AG20443 (cell line): ENCODE measurements at regions not wholly inside any gene's neighbourhood (a gene's known extent, or its start where the extent isn't known, plus 50 kb on each side); places are given as distances from the start of the nearest gene placed in this dataset.

ENCODE experiments used
- DNase-seq: peaks from one replicate; pipeline ENCODE4 v3.0.0; 2012; ENCODE audit warnings: low spot score, mixed read lengths

DNA sequence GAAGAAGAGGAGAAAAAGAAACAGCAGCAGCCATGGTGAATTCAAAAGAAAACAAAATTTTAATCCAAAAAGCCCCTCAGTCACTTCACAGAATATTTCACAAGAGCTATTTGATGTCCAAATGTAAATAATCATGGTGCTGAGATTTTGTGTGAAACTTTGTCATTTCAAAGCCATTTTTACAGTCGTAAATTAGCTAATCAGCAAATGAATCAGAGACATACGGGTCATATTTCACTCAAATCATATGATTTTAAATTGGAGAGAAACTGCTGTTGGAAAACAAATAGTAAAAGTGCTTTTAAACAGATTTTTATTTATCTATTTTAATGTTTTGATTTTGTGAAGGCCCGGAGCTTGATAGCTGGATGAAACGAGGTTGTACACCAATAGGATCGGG lies 101.4 kb upstream of the SMIM23 start:
- DNase-seq: no peak

DNA sequence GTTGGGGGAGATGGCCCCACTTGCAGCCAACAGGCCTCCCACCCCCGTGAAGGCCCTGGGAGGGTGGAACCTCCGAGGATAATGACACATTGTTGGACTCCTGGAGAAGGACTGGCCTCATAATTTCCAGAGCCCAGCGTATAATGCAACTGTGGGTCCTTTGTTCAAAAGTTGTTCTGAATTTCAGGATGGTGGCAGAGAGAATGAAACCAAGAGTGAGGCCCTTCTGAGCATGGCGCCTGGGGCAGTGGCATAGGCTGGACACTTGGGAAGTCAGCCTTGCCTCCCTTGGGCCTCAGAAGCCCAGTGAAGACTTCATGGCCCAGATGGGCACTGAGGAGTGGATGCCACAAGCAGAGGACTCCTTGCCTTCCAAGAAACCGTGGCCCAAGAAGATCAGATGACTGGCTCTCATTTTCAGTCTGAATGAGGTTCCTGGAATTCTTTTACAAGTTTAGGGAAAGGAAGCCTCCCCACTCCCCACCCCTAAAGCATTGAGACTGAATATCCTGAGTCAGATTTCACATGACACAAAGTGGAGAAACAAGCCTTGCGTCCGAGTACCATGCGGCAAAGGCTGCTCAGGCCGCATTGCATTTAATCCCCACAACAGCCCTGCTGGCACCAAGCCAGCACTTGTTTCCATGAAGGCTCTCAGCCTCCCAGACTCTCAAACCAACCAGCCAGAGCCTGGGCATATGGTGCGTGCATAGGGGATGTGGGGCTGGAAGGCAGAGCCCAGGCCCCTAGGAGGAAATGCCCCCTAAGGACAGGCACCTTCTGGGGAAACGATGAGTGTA lies 96.7 kb upstream of the SMIM23 start:
- no peak for DNase-seq

DNA sequence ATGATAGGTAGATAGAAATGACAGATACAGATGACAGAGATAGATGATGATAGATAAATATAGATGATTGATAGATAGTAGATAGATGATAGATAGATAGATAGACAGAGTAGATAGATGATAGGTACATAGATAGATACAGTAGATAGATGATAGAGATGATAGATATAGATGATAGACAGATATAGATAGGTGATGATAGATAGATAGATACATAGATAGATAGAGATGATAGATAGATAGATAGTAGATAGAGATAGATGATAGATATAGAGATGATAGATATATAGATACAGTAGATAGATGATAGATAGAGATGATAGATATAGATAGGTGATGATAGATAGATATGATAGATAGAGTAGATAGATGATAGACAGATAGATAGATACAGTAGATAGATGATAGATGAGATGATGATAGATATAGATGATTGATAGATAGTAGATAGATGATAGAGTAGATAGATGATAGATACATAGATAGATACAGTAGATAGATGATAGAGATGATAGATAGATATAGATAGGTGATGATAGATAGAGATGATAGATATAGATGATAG lies 95.7 kb upstream of the SMIM23 start:
- DNase-seq: no peak

DNA sequence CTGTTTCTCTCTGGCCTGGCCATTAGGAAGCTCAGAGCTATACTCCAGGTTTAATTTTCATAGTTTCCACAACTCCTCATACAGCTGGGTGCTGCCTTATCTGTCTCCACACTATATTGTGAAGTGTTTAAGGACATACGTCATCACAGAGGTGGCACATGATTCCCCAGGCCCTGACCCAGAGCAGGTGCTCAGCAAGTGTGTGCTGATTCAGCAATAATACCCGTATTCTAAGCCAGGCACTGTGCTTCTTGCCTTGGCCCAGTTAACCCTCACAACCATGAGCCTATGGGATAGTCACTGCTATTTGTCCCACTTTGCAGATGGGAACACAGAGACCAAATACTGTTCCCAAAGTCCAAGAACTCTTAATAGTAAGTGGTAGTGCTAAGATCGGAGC lies 93.5 kb upstream of the SMIM23 start:
- DNase-seq: no peak

DNA sequence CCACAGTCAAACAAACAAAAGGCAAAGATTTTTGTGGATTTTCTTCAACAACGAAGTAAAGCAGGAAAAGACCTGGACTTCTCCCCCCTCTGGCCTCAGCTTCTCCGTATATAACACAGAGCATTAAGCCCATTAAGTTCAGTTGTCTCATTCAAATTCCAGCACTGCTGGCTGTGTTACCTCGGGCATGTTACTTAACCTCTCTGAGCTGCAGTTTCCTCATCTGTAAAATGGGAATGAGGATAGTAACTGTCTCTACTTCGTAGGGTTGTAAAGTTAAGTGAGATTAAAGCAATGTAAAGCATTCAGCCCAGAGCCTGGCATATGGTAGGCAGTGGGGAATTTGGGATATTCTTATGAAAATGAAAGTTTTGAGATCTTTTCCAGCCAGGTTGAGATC lies 92.7 kb upstream of the SMIM23 start:
- no peak for DNase-seq

DNA sequence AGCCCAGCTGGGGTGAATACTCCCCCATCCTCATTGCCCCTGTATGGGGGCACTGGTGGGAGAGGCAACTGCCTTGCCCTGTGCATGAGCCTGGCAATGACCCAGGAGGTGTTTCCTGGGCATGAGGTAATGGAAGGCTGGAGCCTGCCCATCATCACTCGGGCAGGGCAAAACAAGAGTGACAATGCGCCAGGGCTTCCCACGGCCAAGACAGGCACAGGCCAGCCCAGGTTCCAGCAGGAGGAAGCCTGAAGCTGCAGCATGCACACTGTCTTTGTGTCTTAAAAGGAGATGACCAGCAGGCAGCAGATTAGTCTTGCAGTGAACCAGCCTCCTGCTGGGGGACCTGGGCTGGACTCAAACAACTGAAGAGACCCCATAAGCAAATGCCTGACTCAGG lies 92.2 kb upstream of the SMIM23 start:
- no peak for DNase-seq

DNA sequence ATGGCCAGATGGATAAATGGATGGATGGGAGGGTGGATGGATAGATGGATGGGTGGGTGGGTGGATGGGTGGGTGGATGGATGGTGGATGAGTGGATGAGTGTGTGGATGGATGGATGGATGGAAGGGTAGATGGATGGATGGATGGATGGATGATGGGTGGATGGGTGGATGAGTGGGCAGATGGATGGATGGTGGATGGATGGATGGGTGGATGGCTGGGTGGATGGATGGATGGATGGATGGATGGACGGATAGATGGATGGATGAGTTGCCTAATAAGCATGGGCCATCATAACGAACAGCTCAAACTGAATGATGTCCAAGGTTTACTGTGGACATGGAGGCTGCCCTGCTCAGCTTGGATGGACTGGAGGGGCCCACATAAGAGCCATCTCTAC lies 89.8 kb upstream of the SMIM23 start:
- DNase-seq: no peak

DNA sequence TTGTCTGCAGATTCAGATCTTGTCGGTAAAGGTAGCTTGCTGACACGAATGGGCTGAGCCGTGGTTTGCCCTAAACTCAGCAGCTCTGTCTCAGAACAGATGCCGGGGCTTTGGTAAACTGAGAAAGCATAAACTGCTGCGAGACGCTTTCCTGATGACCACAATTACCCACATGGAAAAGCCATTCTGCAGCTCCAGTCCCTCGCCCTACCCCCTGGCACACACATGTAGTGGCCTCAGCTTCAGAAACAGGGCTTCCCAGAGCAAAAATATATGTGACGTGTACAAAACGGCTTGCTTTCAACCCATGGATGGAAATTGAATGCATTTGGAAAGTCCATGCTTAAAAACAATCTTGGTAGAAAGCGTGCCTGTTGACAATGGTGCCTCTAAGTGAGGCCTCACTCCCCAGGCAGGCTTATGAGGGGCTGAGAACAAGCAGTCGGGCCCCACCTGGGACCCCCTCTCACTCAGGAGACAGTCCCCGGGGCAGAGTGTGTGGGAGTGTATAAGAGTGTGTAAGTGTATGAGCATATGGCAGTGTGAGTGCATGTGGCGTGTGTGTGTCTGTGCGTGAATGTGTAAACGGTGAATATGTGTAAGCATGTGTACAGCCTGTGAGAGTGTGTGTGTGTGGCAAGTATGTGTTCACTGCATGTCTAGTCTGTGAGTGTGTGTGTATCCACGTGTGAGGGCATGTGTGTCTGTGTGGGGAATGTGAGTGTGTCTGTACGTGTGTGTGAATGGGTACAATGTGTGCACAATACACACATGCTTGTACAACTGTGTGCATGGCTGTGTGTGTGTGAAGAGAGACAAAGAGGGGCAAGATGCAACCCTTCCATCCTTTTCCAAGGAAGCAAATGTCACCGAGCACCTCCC lies 88.2 kb upstream of the SMIM23 start:
- no peak for DNase-seq

DNA sequence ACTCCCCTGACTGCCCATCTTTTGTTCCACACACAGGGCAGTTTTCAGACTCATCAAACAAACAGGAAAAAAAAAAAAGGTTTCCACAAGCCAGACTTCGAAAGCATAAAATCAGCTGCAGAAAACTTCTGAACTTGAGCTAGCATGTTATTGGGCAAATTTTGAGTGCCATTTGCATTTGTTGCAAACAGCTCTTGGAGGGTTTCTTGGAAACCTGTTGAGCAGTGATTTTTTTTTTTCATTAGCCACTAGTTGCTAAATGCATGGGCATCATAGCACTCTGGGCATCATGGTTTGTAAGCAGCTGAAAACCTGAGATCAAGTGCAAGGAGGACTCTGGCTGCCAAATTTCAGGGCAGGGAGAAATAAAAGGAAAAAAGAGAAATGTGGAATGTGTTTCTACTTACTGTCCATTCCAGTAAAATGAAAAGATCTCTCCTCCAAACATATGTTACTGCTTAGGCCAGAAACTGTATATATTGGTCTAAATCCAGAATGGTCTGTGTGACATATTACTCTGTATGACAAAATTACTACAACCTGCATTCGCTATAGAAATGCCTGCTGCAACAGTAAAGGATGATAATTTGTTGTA lies 85.2 kb upstream of the SMIM23 start:
- DNase-seq: no peak

DNA sequence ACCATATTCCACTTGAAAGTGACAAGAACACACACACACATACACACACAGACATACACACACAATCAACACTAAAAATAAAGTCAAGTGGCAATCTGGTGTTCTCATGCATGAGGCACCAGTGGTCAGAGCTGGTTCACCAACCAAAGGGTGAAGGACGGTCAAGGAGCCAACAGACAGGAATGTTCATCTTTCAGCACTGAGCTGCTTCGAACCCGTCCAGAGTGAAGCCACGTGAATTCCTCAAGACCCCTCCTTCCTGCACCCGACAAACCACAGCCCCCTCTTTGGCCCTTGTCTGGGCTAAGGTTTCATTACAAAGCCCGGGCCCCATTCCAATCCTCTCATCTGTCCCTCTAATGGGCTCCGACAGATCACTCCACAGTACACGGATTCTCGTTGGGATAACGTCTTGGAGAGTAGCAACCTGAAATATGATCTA lies 84.5 kb upstream of the SMIM23 start:
- DNase-seq: no peak

DNA sequence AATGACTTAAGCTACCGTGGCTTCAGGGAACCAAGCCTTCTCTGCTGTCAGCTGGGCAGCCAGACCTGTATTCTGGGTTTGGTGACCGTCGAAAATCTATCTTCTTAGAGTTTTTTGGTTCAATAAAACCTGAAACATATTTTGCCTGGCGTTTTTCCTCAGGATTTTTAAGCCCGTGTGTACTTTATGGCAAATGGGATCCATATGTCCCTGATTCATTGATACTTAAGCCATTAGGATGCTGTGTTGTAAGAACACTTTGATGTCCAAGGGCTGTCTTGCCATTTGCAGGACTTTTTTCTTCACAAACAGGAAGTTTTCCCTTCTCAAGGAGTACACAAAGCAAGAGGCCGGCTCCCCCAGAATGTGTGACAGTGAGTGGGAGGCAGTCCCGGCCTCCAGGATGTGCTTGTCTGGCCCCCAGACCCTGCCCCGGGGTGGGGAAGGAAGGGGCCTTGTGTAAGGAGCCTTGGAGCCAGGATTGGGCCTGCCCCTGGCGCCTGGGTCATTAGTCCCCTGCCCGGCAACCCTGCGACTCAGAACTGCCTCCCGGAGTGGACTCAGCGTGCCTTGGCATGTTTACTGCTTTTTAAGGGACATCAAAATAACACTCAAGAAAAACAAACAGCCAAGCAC lies 83.4 kb upstream of the SMIM23 start:
- no peak for DNase-seq

DNA sequence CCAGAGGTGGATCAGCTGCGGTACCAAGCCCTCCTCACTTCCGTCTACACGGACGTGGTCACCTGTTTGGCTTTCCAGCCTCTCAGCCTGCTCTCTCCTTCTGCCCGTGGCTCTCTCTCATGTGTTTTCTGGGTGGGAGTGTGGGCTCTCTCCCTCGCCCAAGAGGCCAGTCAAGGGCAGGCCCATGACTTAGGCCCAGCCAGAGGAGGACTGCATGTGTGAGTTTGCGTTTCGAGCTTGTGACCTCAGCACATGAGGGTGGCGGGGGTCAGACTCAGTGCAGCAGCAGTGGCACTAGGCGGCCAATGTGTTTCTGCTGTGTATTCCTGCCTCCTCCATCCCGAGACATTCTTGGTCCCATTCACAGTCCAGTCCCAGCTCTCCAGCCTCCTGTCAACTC lies 82.5 kb upstream of the SMIM23 start:
- no peak for DNase-seq

DNA sequence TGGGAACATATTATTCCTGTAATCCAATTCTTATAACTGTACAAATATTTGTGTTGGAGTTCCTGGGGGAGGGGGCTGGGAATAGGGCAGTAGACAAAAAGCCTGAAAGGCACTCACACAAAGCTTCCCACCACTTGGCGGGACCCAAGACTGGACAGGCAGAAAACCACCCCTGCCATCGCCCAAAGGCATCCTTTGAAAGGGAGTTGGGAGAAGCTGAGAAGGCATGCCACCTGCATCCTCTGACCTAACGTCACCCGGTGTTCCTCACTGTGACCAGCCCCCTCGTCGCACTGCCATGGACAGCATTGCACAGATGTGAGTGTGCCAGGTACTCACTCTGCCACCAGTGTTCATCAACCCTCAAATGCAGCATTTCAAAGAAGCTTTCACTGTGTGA lies 80.6 kb upstream of the SMIM23 start:
- no peak for DNase-seq

DNA sequence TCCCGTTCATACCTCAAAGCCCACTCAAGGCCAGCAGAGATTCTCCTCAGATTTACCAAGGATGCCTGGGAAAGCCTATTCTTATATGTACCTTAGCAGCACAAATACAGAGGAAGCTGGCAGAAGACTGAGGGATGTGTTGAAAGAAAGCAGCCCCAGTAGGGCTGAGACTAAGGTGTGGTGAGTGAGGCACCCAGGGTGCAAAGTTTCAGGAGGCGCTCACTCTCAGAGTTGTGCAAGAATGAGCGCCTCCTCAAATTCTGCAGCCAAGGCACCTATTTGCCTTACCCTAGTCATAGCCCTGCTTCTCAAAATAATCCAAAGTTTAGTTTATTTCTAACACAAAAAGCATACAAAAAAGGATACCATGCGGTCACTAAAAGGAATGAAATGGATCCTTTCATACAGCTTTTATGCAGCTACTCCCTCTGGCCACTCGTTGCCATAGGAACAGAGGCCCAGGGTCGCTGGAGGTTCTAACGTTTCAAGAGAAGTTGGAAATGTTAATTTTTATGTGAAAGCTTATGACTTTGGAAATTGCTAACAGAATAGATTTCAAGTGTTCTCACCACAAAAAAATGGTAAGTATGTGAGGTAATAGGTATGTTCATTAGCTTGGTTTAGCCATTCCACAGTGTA lies 79.7 kb upstream of the SMIM23 start:
- no peak for DNase-seq

DNA sequence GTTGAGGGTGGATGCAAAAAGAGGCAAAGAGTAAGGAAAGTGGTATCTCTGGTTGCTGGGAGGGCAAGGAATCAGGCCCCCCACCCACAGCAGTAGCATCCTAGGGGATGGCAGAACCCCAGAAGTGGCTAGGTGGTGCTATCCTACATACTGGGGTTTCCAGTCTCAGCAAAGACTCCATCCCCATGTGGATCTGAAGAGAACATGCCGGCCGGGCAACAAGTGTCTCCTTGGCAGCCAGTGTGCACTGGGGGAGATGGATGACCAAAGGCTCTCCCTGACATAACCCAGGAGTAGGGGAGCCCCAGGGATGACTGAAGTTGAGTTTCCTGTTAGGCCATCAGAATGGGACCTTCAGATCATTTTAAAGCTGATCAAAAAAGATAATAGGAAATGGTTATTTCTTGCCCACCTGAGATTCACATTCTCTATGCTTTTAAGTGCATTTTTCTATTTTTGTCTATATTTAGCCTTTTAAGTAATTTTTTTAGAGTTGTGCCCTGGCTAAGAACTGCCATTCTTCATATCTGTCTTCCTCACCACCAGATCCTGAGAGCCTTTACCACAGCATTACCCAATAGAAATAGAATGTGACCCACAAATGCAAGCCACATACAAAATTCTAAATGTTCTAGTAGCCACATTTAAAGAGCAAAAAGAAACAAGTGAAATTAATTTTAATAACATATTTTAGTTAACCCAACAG lies 78.7 kb upstream of the SMIM23 start:
- DNase-seq: no peak

DNA sequence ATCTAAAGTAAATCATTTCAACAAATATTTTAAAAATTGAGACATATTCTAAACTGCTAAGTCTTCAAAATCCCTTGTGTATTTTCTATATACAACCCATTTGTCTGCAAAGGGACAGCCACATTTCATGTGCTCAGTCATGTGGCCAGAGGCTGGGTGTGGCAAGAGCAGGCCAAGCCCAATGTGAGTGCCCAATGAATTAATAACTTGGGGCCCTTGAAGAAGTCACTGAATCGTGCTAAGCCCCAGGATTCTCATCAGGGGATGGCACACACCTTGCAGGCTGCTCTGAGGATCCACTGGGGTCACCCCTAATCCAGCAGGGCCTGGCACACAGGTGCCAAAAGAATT lies 78.2 kb upstream of the SMIM23 start:
- DNase-seq: no peak

DNA sequence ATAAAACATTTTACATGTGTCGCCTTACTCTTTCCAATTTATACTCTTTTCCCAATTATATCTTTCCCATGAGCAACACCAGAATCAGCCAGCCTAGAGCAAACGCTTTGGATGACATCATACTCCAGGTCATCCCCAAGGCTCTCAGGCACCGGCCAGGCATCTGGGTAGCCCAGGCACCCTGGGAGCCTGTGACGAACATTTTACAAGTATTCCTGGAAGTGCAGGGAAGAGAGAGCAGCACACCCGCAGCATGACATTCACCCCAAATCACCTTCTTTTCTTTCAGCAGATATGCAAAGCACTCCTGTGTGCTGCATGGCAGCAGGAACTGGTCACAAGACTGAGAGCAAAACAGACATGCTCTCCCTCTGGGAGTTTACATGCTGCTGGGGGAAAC lies 75.7 kb upstream of the SMIM23 start:
- no peak for DNase-seq

DNA sequence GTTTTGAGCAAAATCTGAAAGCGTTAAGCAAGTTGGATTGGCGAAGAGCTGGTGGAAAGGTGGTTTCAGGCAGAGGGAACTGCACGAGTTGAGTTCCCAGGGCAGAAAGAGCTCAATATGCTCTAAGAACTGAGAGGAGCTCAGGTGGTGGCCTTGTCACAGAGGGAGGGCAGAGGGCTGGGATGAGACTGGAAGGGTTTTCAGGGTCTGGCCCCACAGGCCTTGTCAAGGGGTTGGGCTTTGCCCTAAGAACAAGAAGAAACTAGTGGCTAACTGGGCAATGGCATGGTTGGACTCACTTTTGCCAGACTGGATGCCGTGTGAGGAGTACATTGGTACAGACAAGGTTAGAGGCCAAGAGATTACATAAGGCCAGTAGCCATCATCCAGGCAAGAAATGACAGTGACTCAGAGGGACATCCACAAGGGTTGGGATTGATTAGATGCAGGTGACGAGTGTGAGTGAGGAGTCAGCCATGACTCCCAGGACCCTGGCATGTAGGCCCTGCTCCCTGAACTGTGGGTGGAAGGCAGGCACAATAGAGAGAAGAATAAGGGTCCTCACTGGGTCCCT lies 75.1 kb upstream of the SMIM23 start:
- no peak for DNase-seq

DNA sequence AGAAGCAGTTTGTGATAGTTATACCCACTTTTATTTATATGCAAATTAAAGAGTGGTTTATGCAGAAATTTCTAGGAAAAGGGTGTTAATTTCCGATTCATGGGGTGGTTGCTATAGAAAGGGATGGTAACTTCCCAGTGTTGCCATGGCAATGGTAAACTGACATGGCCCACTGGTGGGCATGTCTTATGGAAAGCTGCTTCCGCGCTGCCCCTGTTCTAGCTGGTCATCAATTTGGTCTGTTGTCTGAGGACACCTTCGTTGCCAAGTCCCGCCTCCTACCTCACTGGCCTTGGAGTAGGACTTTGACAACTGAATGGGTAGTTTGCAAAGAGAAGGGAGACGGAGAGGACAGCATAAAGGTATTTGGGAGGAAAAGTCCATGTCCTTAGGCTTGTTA lies 74.0 kb upstream of the SMIM23 start:
- no peak for DNase-seq

DNA sequence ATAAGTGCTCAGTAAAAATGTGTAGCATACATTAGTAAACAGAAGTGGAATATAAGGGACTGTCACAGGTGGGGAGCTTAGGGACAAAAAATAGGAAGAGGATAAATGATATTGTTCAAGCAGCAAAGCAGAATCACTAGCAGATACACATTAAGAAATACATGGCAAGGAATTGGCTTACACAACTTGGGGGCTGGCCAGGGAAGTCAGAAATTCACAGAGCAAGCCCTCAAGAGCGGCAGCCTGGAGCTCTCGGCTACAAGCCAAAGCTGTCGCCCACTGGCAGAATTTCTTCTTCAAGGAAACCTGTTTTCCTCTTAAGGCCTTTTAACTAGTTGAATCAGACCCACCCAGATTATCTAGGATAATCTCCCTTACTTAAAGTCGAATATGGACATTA lies 73.0 kb upstream of the SMIM23 start:
- DNase-seq: no peak

DNA sequence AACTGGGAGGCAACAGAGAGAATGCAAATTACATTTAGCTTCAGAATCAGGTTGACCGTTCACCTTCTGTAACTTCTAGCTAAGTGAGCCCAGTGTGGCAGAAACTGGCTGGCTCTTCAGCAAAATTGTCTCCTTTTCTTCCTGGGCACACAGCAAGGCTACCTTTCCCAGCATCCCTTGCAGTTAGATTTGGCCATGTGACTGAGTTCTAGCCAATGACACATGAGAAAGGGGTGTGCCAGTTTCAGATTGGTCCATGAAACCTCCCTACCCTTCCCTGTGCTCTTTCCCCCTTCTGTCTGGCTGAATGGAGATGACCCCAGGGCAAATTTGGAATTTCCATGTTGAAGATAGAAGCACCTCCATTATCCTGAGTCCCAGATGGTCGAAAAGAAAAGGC lies 72.5 kb upstream of the SMIM23 start:
- DNase-seq: no peak
